K562 (cell line): ENCODE measurements at regions not wholly inside any gene's neighbourhood (a gene's known extent, or its start where the extent isn't known, plus 50 kb on each side); places are given as distances from the start of the nearest gene placed in this dataset.

Source experiments
- ATAC-seq: fragments of 200-7000 bp; cut with Tn5 transposase; 3 replicates; pipeline ENCODE4 v1.9.1; 2020; ENCODE audit warnings: moderate library complexity
- BruUV-seq: library from RNA; stranded (reverse); fragments of 400-500 nt; replicated peaks from 2 replicates; lab custom pipeline; 2021; lab: Mats Ljungman, UMichigan
- CTCF ChIA-PET: fragments of 300-600 bp; formaldehyde crosslinking; extraction: SDS; loops from one replicate; lab custom pipeline; 2021; ENCODE audit warnings: low intra/inter-chr PET ratio; lab: Yijun Ruan, JAX
- POLR2A ChIA-PET: fragments of 300-600, 350-650 bp; sonication (Branson Sonifier 250); formaldehyde crosslinking; extraction: SDS; loops from one replicate; lab custom pipeline; 2021; ENCODE audit warnings: antibody characterized with exemption, inconsistent platforms; lab: Yijun Ruan, JAX
- DNase-seq, 4 experiments: peaks; one replicate each; pipeline versions ENCODE4 v3.0.0 to v3.0.0-alpha.2; 2011 to 2018; ENCODE audit warnings: low spot score in 3 of 4, mixed read lengths in 3 of 4; ENCODE audit errors: extremely low read depth in 1 of 4
- FAIRE-seq: peaks from 2 replicates; lab custom pipeline; 2011; peaks lifted over from hg19 to GRCh38; lab: Jason Lieb, UNC
- H2AFZ ChIP-seq: 2 replicates; pipeline ENCODE4 v1.6.0; 2011; ENCODE audit warnings: low read depth, low read length, control low read depth, inconsistent platforms
- H3K27ac ChIP-seq: fragments of 200-600 bp; 3 replicates; pipeline ENCODE4 v1.8.0; 2011; ENCODE audit warnings: low read depth, mild to moderate bottlenecking, control low read depth, inconsistent platforms, low read length, moderate library complexity, mixed read lengths; ENCODE audit errors: extremely low read depth
- H3K27me3 ChIP-seq, 2 experiments: fragments of 300-600 bp in 1 of 2; 2 replicates in 1 of 2; 3 replicates in 1 of 2; pipeline versions ENCODE4 v1.6.0 to v1.8.0; 2011; ENCODE audit warnings: inconsistent platforms in 2 of 2, low read length in 2 of 2, mild to moderate bottlenecking in 1 of 2, mixed read lengths in 1 of 2, moderate library complexity in 1 of 2; ENCODE audit not compliant: control insufficient read depth in 2 of 2, insufficient read depth in 2 of 2
- H3K36me3 ChIP-seq: fragments of 300-600 bp; 3 replicates; pipeline ENCODE4 v1.8.0; 2011; ENCODE audit warnings: mild to moderate bottlenecking, low read length, inconsistent platforms; ENCODE audit not compliant: control insufficient read depth, insufficient read depth
- H3K4me1 ChIP-seq, 2 experiments: fragments of 200-600 bp in 1 of 2; replicated peaks in 1 of 2; 2 replicates in 1 of 2; 3 replicates in 1 of 2; pipeline versions ENCODE4 v1.5.1 to v1.8.0; 2011; ENCODE audit warnings: inconsistent platforms in 2 of 2, low read length in 2 of 2, mild to moderate bottlenecking in 1 of 2, mixed read lengths in 1 of 2, moderate library complexity in 1 of 2; ENCODE audit not compliant: control insufficient read depth in 2 of 2, insufficient read depth in 2 of 2
- H3K4me2 ChIP-seq: 2 replicates; pipeline ENCODE4 v1.6.1; 2011; ENCODE audit warnings: low read length, control low read depth, inconsistent platforms, mixed read lengths; ENCODE audit not compliant: insufficient read depth
- H3K4me3 ChIP-seq: fragments of 200-600 bp; sonication (generic), shearing (Covaris generic); 2 replicates; pipeline ENCODE4 v1.5.1; 2016; ENCODE audit warnings: control low read depth, inconsistent platforms
- H3K79me2 ChIP-seq: fragments of 200-600 bp; 3 replicates; pipeline ENCODE4 v1.8.0; 2011; ENCODE audit warnings: low read length, inconsistent platforms; ENCODE audit not compliant: control insufficient read depth, insufficient read depth
- H3K9ac ChIP-seq, 2 experiments: 2 replicates each; pipeline versions ENCODE4 v1.6.0 to v1.6.1; 2011; ENCODE audit warnings: low read depth in 2 of 2, low read length in 2 of 2, control low read depth in 1 of 2, inconsistent platforms in 1 of 2, mild to moderate bottlenecking in 1 of 2, mixed read lengths in 1 of 2; ENCODE audit not compliant: insufficient read depth in 1 of 2
- H3K9me1 ChIP-seq: one replicate; pipeline ENCODE4 v1.6.0; 2011; ENCODE audit warnings: inconsistent platforms, mild to moderate bottlenecking, low read length, moderate library complexity; ENCODE audit not compliant: control insufficient read depth, insufficient read depth
- H3K9me3 ChIP-seq: replicated peaks from 2 replicates; pipeline ENCODE4 v1.5.1; 2011; ENCODE audit warnings: low read depth, low read length, inconsistent platforms; ENCODE audit not compliant: control insufficient read depth, insufficient read depth
- H4K20me1 ChIP-seq: replicated peaks from 2 replicates; pipeline ENCODE4 v1.6.1; 2011; ENCODE audit warnings: low read length, inconsistent platforms, mixed read lengths; ENCODE audit not compliant: control insufficient read depth, insufficient read depth
- ARID1B ChIP-seq: fragments of 450-650 bp; IDR thresholded peaks from 2 replicates; pipeline ENCODE4 v1.6.1; 2016; ENCODE audit warnings: antibody characterized with exemption, mild to moderate bottlenecking, inconsistent platforms
- ATF6 ChIP-seq: sonication (generic); formaldehyde crosslinking; IDR thresholded peaks from 2 replicates; pipeline ENCODE4 v1.4.0; 2020; ENCODE audit warnings: mild to moderate bottlenecking, missing genetic modification reagents
- EP400 ChIP-seq: fragments of 450-650 bp; IDR thresholded peaks from 2 replicates; pipeline ENCODE4 v1.6.1; 2017; ENCODE audit warnings: antibody characterized with exemption, mild to moderate bottlenecking, moderate library complexity
- MCM5 ChIP-seq: fragments of 450-650 bp; IDR thresholded peaks from 2 replicates; pipeline ENCODE4 v1.6.1; 2016; ENCODE audit warnings: low read depth
- MEIS2 ChIP-seq: fragments of 450-650 bp; IDR thresholded peaks from 2 replicates; pipeline ENCODE4 v1.6.1; 2014; ENCODE audit warnings: mild to moderate bottlenecking; ENCODE audit not compliant: partially characterized antibody
- SIX5 ChIP-seq, 2 experiments: IDR thresholded peaks; 2 replicates each; pipeline ENCODE4 v1.6.1; 2011; ENCODE audit warnings: low read length in 2 of 2, borderline replicate concordance in 1 of 2, low read depth in 1 of 2, mild to moderate bottlenecking in 1 of 2, moderate library complexity in 1 of 2; ENCODE audit not compliant: insufficient read depth in 1 of 2
- STAT5B ChIP-seq: fragments of 250-450 bp; sonication (Bioruptor Pico); IDR thresholded peaks from 2 replicates; pipeline ENCODE4 v1.8.0; 2021; ENCODE audit warnings: mild to moderate bottlenecking, inconsistent platforms
- ZBTB34 ChIP-seq: fragments of 250-450 bp; sonication (Bioruptor Pico); IDR thresholded peaks from 2 replicates; pipeline ENCODE4 v1.8.0; 2021; ENCODE audit warnings: mild to moderate bottlenecking, moderate library complexity
- ZFPM2 ChIP-seq: fragments of 250-450 bp; sonication (Bioruptor Pico); IDR thresholded peaks from 2 replicates; pipeline ENCODE4 v1.5.1; 2022; ENCODE audit warnings: mild to moderate bottlenecking
- ZKSCAN3 ChIP-seq: fragments of 250-450 bp; sonication (Bioruptor Pico); IDR thresholded peaks from 2 replicates; pipeline ENCODE4 v1.4.0; 2020
- ZNF217 ChIP-seq: sonication (generic); formaldehyde crosslinking; IDR thresholded peaks from 2 replicates; pipeline ENCODE4 v1.8.0; 2022; ENCODE audit warnings: mild to moderate bottlenecking, missing genetic modification reagents
- ZNF785 ChIP-seq: fragments of 250-450 bp; sonication (Bioruptor Pico); IDR thresholded peaks from 2 replicates; pipeline ENCODE4 v1.4.0; 2020; ENCODE audit warnings: mild to moderate bottlenecking
- ZNF79 ChIP-seq: fragments of 250-450 bp; sonication (Bioruptor Pico); IDR thresholded peaks from 2 replicates; pipeline ENCODE4 v1.4.0; 2020; ENCODE audit warnings: low read depth, mild to moderate bottlenecking, moderate library complexity
- WGBS: fragments of 100-300 bp; shearing (Covaris generic); methylation state at CpG from one replicate; pipeline ENCODE4 v1.1.6; 2016; ENCODE audit warnings: low coverage, mixed read lengths; ENCODE audit not compliant: insufficient coverage; ENCODE audit errors: missing lambda C conversion rate; 5-methylcytosine and 5-hydroxymethylcytosine counted together
- in situ Hi-C: fragments of 300-500 bp; cut with MboI; formaldehyde crosslinking; loops from 4 replicates; pipeline ENCODE4 v1.15.0; 2018; ENCODE audit warnings: inconsistent platforms, mixed read lengths
- intact Hi-C: fragments of 100-400 bp; cut with micrococcal nuclease; formaldehyde crosslinking; loops from 2 replicates; pipeline ENCODE4 v1.14.2; 2022
- TF ChIP-seq, protein P1 (sequence below): fragments of 450-650 bp; IDR thresholded peaks from 2 replicates; pipeline ENCODE4 v1.6.1; 2018; ENCODE audit warnings: mild to moderate bottlenecking, low read depth; ENCODE audit not compliant: partially characterized antibody
- TF ChIP-seq, protein P2 (sequence below): sonication (generic); formaldehyde crosslinking; IDR thresholded peaks from 2 replicates; pipeline ENCODE4 v1.8.0; 2023; ENCODE audit warnings: mild to moderate bottlenecking, missing genetic modification reagents

DNA sequence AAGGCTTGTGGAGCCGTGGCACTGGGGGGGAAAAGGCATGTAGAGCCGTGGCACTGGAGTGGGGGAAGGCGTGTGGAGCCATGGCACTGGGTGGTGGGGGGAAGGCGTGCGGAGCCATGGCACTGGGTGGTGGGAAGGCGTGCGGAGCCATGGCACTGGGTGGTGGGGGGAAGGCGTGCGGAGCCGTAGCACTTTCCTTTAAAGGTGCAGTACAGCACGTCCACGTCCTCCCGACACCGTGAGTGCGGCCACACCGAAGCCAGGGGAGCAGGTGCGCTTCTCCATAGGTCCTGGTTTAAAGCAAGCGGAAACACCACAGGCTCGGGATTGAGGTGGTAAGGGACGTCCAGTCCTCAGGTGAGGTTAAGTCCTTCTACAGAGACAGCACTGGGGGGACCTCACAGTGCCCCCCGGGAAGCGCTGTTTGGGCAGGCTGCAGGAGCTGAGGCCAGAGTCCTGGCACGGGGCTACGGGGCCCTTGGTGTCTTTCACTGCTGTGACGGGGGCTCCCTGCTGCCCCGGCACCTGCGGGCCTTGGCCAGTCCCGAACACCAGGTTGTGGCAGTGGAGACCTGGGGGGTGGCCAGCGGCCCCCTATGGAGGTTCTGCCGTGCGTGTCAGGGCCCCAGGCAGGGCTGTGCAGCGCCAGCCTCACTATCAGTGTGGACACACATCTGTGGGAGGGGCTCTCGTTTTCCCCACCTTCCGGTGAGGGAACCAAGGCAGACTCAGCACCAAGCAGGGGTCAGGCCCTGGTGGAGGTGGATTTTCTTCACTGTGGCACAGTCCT is 93.0 kb upstream of the CTDP1 start:
- intact Hi-C loops (no loop called here), in situ Hi-C loops (no loop called here)
- no peaks in the 10 kb centered on the region for H4K20me1 ChIP-seq
- peak; percentile 71 for ATAC-seq
- CTCF ChIA-PET = no interaction called here
- no peaks in the 10 kb centered on the region for H3K9me1 ChIP-seq
- no TSS peak for BruUV-seq
- H3K27ac ChIP-seq = no peak overlapping the region
- TF ChIP-seq SIX5 (IDR thresholded peaks at IDR 0.05; ENCODE audit: borderline replicate concordance in 1 of 2, insufficient read depth in 1 of 2, low read depth in 1 of 2, low read length in 2 of 2) (no peak), ZBTB34 (CRISPR knock-in tag) (no peak), ZKSCAN3 (no peak), EP400 (no peak), ARID1B (no peak), MCM5 (no peak), ATF6 (CRISPR knock-in tag) (no peak), STAT5B (no peak), ZNF217 (no peak), ZFPM2 (no peak), ZNF785 (CRISPR knock-in tag) (no peak), ZNF79 (CRISPR knock-in tag) (no peak), MEIS2 (no peak)
- TF ChIP-seq, protein P1, sequence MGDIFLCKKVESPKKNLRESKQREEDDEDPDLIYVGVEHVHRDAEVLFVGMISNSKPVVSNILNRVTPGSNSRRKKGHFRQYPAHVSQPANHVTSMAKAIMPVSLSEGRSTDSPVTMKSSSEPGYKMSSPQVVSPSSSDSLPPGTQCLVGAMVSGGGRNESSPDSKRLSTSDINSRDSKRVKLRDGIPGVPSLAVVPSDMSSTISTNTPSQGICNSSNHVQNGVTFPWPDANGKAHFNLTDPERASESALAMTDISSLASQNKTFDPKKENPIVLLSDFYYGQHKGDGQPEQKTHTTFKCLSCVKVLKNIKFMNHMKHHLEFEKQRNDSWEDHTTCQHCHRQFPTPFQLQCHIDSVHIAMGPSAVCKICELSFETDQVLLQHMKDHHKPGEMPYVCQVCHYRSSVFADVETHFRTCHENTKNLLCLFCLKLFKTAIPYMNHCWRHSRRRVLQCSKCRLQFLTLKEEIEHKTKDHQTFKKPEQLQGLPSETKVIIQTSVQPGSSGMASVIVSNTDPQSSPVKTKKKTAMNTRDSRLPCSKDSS = no peak
- TF ChIP-seq, protein P2, sequence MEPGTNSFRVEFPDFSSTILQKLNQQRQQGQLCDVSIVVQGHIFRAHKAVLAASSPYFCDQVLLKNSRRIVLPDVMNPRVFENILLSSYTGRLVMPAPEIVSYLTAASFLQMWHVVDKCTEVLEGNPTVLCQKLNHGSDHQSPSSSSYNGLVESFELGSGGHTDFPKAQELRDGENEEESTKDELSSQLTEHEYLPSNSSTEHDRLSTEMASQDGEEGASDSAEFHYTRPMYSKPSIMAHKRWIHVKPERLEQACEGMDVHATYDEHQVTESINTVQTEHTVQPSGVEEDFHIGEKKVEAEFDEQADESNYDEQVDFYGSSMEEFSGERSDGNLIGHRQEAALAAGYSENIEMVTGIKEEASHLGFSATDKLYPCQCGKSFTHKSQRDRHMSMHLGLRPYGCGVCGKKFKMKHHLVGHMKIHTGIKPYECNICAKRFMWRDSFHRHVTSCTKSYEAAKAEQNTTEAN = no peak
- TF ChIP-seq, all 486 proteins: peak for 0
- no peaks in the 10 kb centered on the region for H3K79me2 ChIP-seq
- no peaks in the 10 kb centered on the region for H3K9me3 ChIP-seq
- H3K4me2 ChIP-seq = no peak overlapping the region
- no peak overlapping the region for H3K4me3 ChIP-seq
- WGBS = 18% methylated on average over 15 of the region's 34 CpGs
- H3K9ac ChIP-seq = no peak overlapping the region; a peak in 1 of 4 replicates
- peaks cover 0 to 35% of the 10 kb centered on the region in 2 experiments; a peak in 3 of 5 replicates for H3K4me1 ChIP-seq
- POLR2A ChIA-PET = no interaction called here
- DNase-seq = peak in 3 of 4 experiments; percentile 16 to 27 (median 19)
- H2AFZ ChIP-seq = no peak overlapping the region
- no peaks in the 10 kb centered on the region for H3K36me3 ChIP-seq
- FAIRE-seq = no peak
- H3K27me3 ChIP-seq = peaks cover 0 to 6% of the 10 kb centered on the region in 2 experiments; a peak in 1 of 5 replicates
